K562 (cell line): ENCODE measurements at regions not wholly inside any gene's neighbourhood (a gene's known extent, or its start where the extent isn't known, plus 50 kb on each side); places are given as distances from the start of the nearest gene placed in this dataset.

Source experiments
- ATAC-seq: fragments of 200-7000 bp; cut with Tn5 transposase; 3 replicates; pipeline ENCODE4 v1.9.1; 2020; ENCODE audit warnings: moderate library complexity
- BruUV-seq: library from RNA; stranded (reverse); fragments of 400-500 nt; replicated peaks from 2 replicates; lab custom pipeline; 2021; lab: Mats Ljungman, UMichigan
- CTCF ChIA-PET: fragments of 300-600 bp; formaldehyde crosslinking; extraction: SDS; loops from one replicate; lab custom pipeline; 2021; ENCODE audit warnings: low intra/inter-chr PET ratio; lab: Yijun Ruan, JAX
- POLR2A ChIA-PET: fragments of 300-600, 350-650 bp; sonication (Branson Sonifier 250); formaldehyde crosslinking; extraction: SDS; loops from one replicate; lab custom pipeline; 2021; ENCODE audit warnings: antibody characterized with exemption, inconsistent platforms; lab: Yijun Ruan, JAX
- DNase-seq, 4 experiments: peaks; one replicate each; pipeline versions ENCODE4 v3.0.0 to v3.0.0-alpha.2; 2011 to 2018; ENCODE audit warnings: low spot score in 3 of 4, mixed read lengths in 3 of 4; ENCODE audit errors: extremely low read depth in 1 of 4
- FAIRE-seq: peaks from 2 replicates; lab custom pipeline; 2011; peaks lifted over from hg19 to GRCh38; lab: Jason Lieb, UNC
- H2AFZ ChIP-seq: 2 replicates; pipeline ENCODE4 v1.6.0; 2011; ENCODE audit warnings: low read depth, low read length, control low read depth, inconsistent platforms
- H3K27ac ChIP-seq: fragments of 200-600 bp; 3 replicates; pipeline ENCODE4 v1.8.0; 2011; ENCODE audit warnings: low read depth, mild to moderate bottlenecking, control low read depth, inconsistent platforms, low read length, moderate library complexity, mixed read lengths; ENCODE audit errors: extremely low read depth
- H3K27me3 ChIP-seq, 2 experiments: fragments of 300-600 bp in 1 of 2; 2 replicates in 1 of 2; 3 replicates in 1 of 2; pipeline versions ENCODE4 v1.6.0 to v1.8.0; 2011; ENCODE audit warnings: inconsistent platforms in 2 of 2, low read length in 2 of 2, mild to moderate bottlenecking in 1 of 2, mixed read lengths in 1 of 2, moderate library complexity in 1 of 2; ENCODE audit not compliant: control insufficient read depth in 2 of 2, insufficient read depth in 2 of 2
- H3K36me3 ChIP-seq: fragments of 300-600 bp; 3 replicates; pipeline ENCODE4 v1.8.0; 2011; ENCODE audit warnings: mild to moderate bottlenecking, low read length, inconsistent platforms; ENCODE audit not compliant: control insufficient read depth, insufficient read depth
- H3K4me1 ChIP-seq, 2 experiments: fragments of 200-600 bp in 1 of 2; replicated peaks in 1 of 2; 2 replicates in 1 of 2; 3 replicates in 1 of 2; pipeline versions ENCODE4 v1.5.1 to v1.8.0; 2011; ENCODE audit warnings: inconsistent platforms in 2 of 2, low read length in 2 of 2, mild to moderate bottlenecking in 1 of 2, mixed read lengths in 1 of 2, moderate library complexity in 1 of 2; ENCODE audit not compliant: control insufficient read depth in 2 of 2, insufficient read depth in 2 of 2
- H3K4me2 ChIP-seq: 2 replicates; pipeline ENCODE4 v1.6.1; 2011; ENCODE audit warnings: low read length, control low read depth, inconsistent platforms, mixed read lengths; ENCODE audit not compliant: insufficient read depth
- H3K4me3 ChIP-seq: fragments of 200-600 bp; sonication (generic), shearing (Covaris generic); 2 replicates; pipeline ENCODE4 v1.5.1; 2016; ENCODE audit warnings: control low read depth, inconsistent platforms
- H3K79me2 ChIP-seq: fragments of 200-600 bp; 3 replicates; pipeline ENCODE4 v1.8.0; 2011; ENCODE audit warnings: low read length, inconsistent platforms; ENCODE audit not compliant: control insufficient read depth, insufficient read depth
- H3K9ac ChIP-seq, 2 experiments: 2 replicates each; pipeline versions ENCODE4 v1.6.0 to v1.6.1; 2011; ENCODE audit warnings: low read depth in 2 of 2, low read length in 2 of 2, control low read depth in 1 of 2, inconsistent platforms in 1 of 2, mild to moderate bottlenecking in 1 of 2, mixed read lengths in 1 of 2; ENCODE audit not compliant: insufficient read depth in 1 of 2
- H3K9me1 ChIP-seq: one replicate; pipeline ENCODE4 v1.6.0; 2011; ENCODE audit warnings: inconsistent platforms, mild to moderate bottlenecking, low read length, moderate library complexity; ENCODE audit not compliant: control insufficient read depth, insufficient read depth
- H3K9me3 ChIP-seq: replicated peaks from 2 replicates; pipeline ENCODE4 v1.5.1; 2011; ENCODE audit warnings: low read depth, low read length, inconsistent platforms; ENCODE audit not compliant: control insufficient read depth, insufficient read depth
- H4K20me1 ChIP-seq: replicated peaks from 2 replicates; pipeline ENCODE4 v1.6.1; 2011; ENCODE audit warnings: low read length, inconsistent platforms, mixed read lengths; ENCODE audit not compliant: control insufficient read depth, insufficient read depth
- ADNP ChIP-seq: fragments of 200-800 bp; sonication (Bioruptor generic); IDR thresholded peaks from 2 replicates; pipeline ENCODE4 v1.6.1; 2016; ENCODE audit warnings: missing genetic modification characterization, missing compliant biosample characterization
- BMI1 ChIP-seq: fragments of 150-350 bp; IDR thresholded peaks from 2 replicates; pipeline ENCODE4 v1.6.1; 2014; ENCODE audit warnings: low read length
- GATAD2B ChIP-seq: fragments of 450-650 bp; IDR thresholded peaks from 2 replicates; pipeline ENCODE4 v1.6.1; 2017; ENCODE audit warnings: mild to moderate bottlenecking, borderline replicate concordance
- HMG20A ChIP-seq: fragments of 450-650 bp; formaldehyde crosslinking; conservative IDR thresholded peaks from 2 replicates; pipeline ENCODE4 v1.4.0; 2020; ENCODE audit warnings: mild to moderate bottlenecking, mixed read lengths
- L3MBTL2 ChIP-seq: fragments of 450-650 bp; IDR thresholded peaks from 2 replicates; pipeline ENCODE4 v1.6.1; 2016; ENCODE audit warnings: mild to moderate bottlenecking, moderate library complexity
- PHB ChIP-seq: fragments of 250-450 bp; sonication (Bioruptor Pico); IDR thresholded peaks from 2 replicates; pipeline ENCODE4 v1.5.0; 2021
- PTRF ChIP-seq: fragments of 450-650 bp; IDR thresholded peaks from 2 replicates; pipeline ENCODE4 v1.6.1; 2016; ENCODE audit warnings: mild to moderate bottlenecking, missing genetic modification characterization, missing compliant biosample characterization
- RBM25 ChIP-seq: fragments of 200-400 bp; formaldehyde crosslinking; IDR thresholded peaks from 2 replicates; pipeline ENCODE4 v1.6.1; 2018; ENCODE audit warnings: low read length, low read depth, moderate library complexity; ENCODE audit not compliant: severe bottlenecking
- RCOR1 ChIP-seq, 2 experiments: IDR thresholded peaks; 2 replicates each; pipeline ENCODE4 v1.6.1; 2012; ENCODE audit warnings: low read depth in 2 of 2, low read length in 2 of 2, borderline replicate concordance in 1 of 2, improper control_type of control experiment in 1 of 2
- TEAD1 ChIP-seq, 2 experiments: fragments of 450-650 bp in 1 of 2; sonication (generic) in 1 of 2; formaldehyde crosslinking; IDR thresholded peaks; 2 replicates each; pipeline versions ENCODE4 v1.4.0 to v1.8.0; 2020 to 2022; ENCODE audit warnings: mild to moderate bottlenecking in 2 of 2, missing genetic modification reagents in 1 of 2
- TFAM ChIP-seq: fragments of 250-450 bp; sonication (Bioruptor Pico); conservative IDR thresholded peaks from 2 replicates; pipeline ENCODE4 v1.5.0; 2021; ENCODE audit warnings: mild to moderate bottlenecking, moderate library complexity
- ZNF436 ChIP-seq: fragments of 250-450, 450-650 bp; sonication (Bioruptor Pico); formaldehyde crosslinking; IDR thresholded peaks from 2 replicates; pipeline ENCODE4 v1.7.0; 2020; ENCODE audit warnings: mild to moderate bottlenecking
- WGBS: fragments of 100-300 bp; shearing (Covaris generic); methylation state at CpG from one replicate; pipeline ENCODE4 v1.1.6; 2016; ENCODE audit warnings: low coverage, mixed read lengths; ENCODE audit not compliant: insufficient coverage; ENCODE audit errors: missing lambda C conversion rate; 5-methylcytosine and 5-hydroxymethylcytosine counted together
- in situ Hi-C: fragments of 300-500 bp; cut with MboI; formaldehyde crosslinking; loops from 4 replicates; pipeline ENCODE4 v1.15.0; 2018; ENCODE audit warnings: inconsistent platforms, mixed read lengths
- intact Hi-C: fragments of 100-400 bp; cut with micrococcal nuclease; formaldehyde crosslinking; loops from 2 replicates; pipeline ENCODE4 v1.14.2; 2022

DNA sequence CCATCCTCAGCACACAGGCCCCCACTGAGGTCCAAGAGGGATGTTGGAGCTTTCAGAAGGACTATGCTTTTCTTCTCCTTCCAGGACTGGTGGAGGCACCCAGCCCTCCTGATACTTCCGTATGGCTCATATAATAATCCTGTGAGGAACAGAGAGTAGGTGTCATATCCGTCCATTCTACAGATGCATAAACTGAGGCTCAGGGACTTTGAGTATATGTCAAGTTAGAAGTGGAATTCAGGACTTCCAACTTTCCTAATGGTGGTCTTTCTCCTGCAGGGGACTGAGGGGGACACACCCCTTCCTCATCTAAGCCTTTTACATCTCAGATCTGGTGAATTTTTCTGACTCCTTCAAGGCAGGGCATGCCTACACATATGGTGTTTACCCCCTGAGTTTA is 153.7 kb downstream of the RPS24 start:
- in situ Hi-C loops, result no loop called here
- 6% methylated on average over 2 of the region's 2 CpGs for WGBS
- ChIA-PET CTCF (no interaction called here), POLR2A (interaction anchor here (0.7 to 1.2 kb wide), 2 partner anchors 13 to 180 kb away, joined by 3 to 4 read pairs; no protein-coding TSS in a partner anchor)
- no TSS peak for BruUV-seq
- Histone ChIP-seq H3K4me3 (no peak overlapping the region), H3K9me1 (no peaks in the 10 kb centered on the region), H4K20me1 (0 out of 2 replicates have a peak, but pooled peaks cover 5% of the 10 kb centered on the region), H3K79me2 (no peaks in the 10 kb centered on the region), H3K36me3 (no peaks in the 10 kb centered on the region), H3K4me1 (no peaks in the 10 kb centered on the region), H3K4me2 (no peak overlapping the region), H3K9ac (no peak overlapping the region), H3K27me3 (peaks cover 0 to 27% of the 10 kb centered on the region in 2 experiments; a peak in 2 of 5 replicates), H3K9me3 (no peaks in the 10 kb centered on the region), H3K27ac (no peak overlapping the region), H2AFZ (no peak overlapping the region)
- DNase-seq (no peak), ATAC-seq (no peak), FAIRE-seq (no peak)
- intact Hi-C loops, result no loop called here
- TF ChIP-seq PHB (CRISPR knock-in tag) (no peak), L3MBTL2 (no peak), TEAD1 (CRISPR knock-in tag; IDR thresholded peaks at IDR 0.05) (no peak), GATAD2B (no peak), ZNF436 (CRISPR knock-in tag) (no peak), ADNP (tag) (0 out of 2 replicates have a peak, but pooled peaks have one; percentile 46), TFAM (CRISPR knock-in tag) (no peak), HMG20A (CRISPR knock-in tag) (no peak), RCOR1 (IDR thresholded peaks at IDR 0.05; ENCODE audit: borderline replicate concordance in 1 of 2, low read depth in 2 of 2, low read length in 2 of 2) (0 out of 4 replicates have a peak, but pooled peaks of 1 of the 2 experiments have one; percentile 21), BMI1 (no peak), RBM25 (peak; percentile 81), PTRF (no peak)
